GM21390 (cell line): ENCODE measurements at regions not wholly inside any gene's neighbourhood (a gene's known extent, or its start where the extent isn't known, plus 50 kb on each side); places are given as distances from the start of the nearest gene placed in this dataset.
"Not testable (repeated sequence)": the region's sequence is repeated elsewhere in the genome, so short reads cannot be mapped to it uniquely, and the experiment has no call there.

Source experiments
- ATAC-seq: cut with Tn5 transposase; IDR thresholded peaks from one replicate; pipeline ENCODE4 v1.9.1; 2021; ENCODE audit not compliant: unreplicated experiment

- ATAC-seq: no peak
These were observed 1858.9 kb upstream of the C9orf72 start for GRCh38 chr9:29432191-29432590.

DNA sequence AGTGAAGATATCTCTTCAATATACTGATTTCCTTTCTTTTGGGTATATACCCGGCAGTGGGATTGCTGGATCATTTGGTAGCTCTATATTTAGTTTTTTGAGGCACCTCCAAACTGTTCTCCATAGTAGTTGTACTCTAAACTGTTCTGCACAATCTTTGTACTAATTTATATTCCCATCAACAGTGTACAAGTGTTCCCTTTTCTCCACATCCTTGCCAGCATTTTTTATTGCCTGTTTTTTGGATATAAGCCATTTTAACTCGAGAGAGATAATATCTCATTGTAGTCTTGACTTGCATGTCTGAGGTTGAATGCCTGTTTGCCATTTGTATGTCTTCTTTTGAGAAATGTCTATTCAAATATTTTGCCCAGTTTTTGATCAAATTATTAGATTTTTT, 1859.4 kb upstream of the C9orf72 start:
- ATAC-seq: not testable (repeated sequence)

DNA sequence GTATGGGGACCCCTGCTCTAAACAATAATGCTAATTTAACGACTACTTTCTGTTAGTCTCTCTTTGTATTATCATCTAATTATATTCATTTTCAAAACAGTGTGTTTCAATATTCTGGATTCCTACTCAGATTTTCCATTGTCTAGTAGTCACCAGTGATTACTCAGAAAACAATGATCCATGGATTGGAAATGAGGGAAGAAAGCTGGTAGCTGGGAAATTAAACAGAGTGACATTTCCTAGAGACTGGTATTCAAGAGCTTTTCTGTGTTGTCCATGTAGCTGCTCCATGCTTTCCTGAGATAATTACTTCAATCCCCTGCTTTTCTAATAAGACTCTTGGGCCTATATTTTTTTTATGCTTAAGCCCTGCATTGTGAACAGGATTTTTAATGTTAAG, 1862.1 kb upstream of the C9orf72 start:
- no peak for ATAC-seq

DNA sequence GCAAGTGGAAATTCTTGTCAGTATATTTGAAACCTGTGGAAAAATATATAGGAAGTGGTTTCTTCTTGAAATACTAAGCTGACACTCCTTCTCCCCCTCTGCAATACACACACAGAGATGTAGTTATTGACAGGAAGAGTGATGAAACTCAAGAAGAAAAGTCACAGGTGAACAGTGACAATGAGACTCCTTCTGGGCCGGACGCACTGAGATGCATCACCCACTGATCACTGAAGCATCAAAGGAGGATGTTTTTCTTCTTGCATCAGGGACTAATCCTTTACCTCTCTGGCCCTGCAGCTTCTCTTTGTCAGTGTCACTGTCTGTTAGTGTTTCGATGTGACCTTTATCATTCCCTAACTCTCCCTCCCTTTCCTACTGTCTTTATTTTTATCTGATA, 1864.2 kb upstream of the C9orf72 start:
- ATAC-seq: no peak

GRCh38 chr9:29439961-29440360, 1866.7 kb upstream of the C9orf72 start:
- no peak for ATAC-seq

DNA sequence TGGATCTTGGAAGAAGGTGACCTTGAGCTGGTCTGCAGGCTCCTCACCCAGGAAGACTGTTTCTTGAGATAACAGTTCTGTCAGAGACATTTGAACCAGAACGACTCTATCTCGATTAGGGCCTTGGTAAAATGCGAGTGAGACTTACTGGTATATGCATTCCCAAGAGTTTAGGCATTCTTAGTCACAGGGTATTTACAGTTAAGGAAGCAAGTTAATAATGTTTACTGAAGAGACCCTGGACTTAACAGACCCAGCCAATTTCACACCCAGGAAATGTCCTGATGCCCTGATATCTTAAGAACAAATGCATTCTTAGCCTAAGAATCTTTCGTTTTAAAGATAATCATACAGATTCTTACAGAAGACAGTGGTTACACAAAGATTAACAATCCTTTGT, 1867.2 kb upstream of the C9orf72 start:
- no peak for ATAC-seq

- ATAC-seq: no peak
These were observed 1872.5 kb upstream of the C9orf72 start for GRCh38 chr9:29445751-29446150.

GRCh38 chr9:29449306-29449705, 1876.0 kb upstream of the C9orf72 start:
- ATAC-seq: no peak

GRCh38 chr9:29450343-29450875, 1877.1 kb upstream of the C9orf72 start:
- not testable (repeated sequence) for ATAC-seq

GRCh38 chr9:29456940-29457339, 1883.7 kb upstream of the C9orf72 start:
- ATAC-seq: no peak

- ATAC-seq: no peak
These were observed 1902.2 kb upstream of the C9orf72 start for GRCh38 chr9:29475471-29475870.

GRCh38 chr9:29511680-29512079, 1938.4 kb upstream of the C9orf72 start:
- no peak for ATAC-seq

DNA sequence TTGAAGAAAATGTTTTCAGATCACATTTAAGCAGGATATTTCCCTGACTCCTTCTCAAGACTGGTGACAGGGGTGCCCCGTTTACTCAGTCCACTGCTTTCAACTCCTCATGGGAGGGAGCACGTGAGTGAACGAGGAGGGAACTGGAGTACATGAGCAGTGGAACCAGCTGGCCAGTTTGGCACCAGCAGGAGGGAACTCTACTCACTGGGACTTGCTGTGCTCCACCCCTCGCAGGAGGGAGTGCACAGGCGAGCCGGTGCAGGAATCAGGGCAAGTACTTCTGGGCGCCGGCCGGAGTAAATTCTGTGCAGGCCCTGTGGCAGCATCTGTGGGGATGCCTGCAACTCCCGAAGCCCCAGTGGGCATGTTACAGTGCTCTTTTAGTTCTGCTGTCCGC, 1941.1 kb upstream of the C9orf72 start:
- ATAC-seq: no peak

- no peak for ATAC-seq
These were observed 1941.6 kb upstream of the C9orf72 start for GRCh38 chr9:29514862-29515261.

DNA sequence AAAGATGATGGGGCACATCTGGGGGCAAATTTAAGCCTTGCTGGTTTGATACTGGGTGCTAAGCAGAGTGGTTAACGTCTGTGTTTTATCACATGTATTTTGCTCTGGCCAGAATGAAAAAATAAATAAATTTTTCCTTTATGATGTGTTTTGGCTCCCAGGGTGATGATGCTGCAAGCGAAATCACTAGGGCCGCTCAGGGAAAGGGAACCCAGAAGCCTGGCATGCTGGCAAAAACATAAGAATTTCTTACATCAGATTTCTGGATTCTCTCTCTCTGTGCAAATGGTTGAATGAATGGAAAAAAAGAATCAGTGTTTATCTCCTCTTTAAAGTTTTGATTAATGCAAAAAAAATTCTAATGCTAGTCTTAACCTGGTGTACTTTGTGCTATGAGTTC, 1975.2 kb upstream of the C9orf72 start:
- ATAC-seq: no peak

DNA sequence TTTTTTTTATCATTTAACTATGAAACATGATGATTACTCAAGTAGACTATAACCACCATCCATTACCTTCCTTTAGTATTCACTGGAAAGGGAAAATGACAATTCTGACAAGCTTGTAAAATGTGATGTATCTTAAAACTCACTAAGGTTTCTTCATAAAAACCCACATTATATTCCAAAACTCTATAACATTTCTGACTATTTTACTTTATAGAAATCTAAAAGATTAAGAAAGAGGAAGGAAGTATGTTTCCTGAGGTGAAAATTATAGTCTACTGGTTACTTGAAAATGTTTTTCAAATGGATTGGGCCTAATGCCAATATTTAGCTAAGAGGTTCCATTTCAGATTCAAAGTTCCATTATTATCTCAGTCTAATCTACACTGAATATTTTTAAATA, 1982.2 kb upstream of the C9orf72 start:
- ATAC-seq: no peak

GRCh38 chr9:29556317-29556716, 1983.0 kb upstream of the C9orf72 start:
- ATAC-seq: no peak

- no peak for ATAC-seq
These were observed 1983.5 kb upstream of the C9orf72 start for GRCh38 chr9:29556746-29557145.

- no peak for ATAC-seq
These were observed 1991.3 kb upstream of the C9orf72 start for GRCh38 chr9:29564564-29564963.

- ATAC-seq: no peak
These were observed 2001.9 kb upstream of the C9orf72 start for GRCh38 chr9:29575219-29575618.

DNA sequence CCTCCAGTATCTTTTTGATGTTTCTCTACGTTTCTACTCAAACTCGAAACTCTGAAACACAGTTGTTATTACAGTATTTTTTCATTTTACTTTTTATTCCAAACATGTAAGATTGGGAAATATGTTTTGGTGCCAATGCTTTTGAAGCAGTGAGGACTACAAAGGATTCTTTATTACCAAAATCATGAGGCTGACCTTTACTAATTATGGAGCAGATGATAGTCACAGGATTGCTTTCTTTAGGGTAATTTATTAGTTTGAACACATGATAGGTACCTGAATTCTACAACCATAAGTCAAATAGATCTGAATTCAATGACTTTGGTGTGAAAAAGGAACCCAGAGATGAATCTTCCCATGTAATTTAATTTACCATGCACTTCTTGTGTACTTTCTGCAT, 2015.1 kb upstream of the C9orf72 start:
- ATAC-seq: no peak

DNA sequence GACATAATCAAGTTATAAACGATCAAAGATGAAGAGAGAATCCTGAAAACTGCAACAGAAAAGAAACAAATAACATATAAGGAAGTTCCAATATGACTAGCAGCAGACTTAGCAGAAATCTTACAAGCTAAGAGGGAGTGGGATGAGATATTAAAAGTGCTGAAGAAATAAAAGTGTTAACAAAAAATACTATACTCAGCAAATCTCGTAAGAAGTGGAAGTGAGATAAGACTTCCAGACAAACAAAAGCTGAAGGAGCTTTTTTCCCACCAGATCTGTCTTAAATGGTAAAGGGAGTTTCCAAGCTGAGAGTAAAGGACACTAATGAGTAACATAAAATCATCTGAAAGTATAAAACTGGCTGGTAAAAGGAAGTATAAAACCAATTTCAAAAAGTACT, 2036.0 kb upstream of the C9orf72 start:
- ATAC-seq: no peak

DNA sequence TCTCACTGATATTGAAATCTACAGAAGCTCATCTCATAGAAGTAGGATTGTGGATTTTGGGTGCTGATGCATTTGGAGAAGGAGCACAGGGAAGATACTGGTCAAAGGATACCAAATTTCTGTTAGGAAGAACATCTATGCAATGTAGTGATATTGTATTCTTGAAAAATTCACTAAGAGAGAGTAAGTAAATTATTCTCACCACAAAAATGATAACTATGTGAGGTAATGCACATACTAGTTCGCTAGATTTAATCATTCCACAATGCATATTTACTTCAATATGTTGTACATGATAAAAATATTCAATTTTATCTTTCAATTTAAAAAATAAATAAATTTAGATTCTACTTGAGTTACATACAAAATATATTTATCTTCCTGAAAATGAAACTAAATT, 2040.5 kb upstream of the C9orf72 start:
- no peak for ATAC-seq

GRCh38 chr9:29616844-29617243, 2043.6 kb upstream of the C9orf72 start:
- ATAC-seq: no peak
